HG02970 (cell line): ENCODE measurements at regions not wholly inside any gene's neighbourhood (a gene's known extent, or its start where the extent isn't known, plus 50 kb on each side); places are given as distances from the start of the nearest gene placed in this dataset.
"Not testable (repeated sequence)": the region's sequence is repeated elsewhere in the genome, so short reads cannot be mapped to it uniquely, and the experiment has no call there.

Experiments used
- ATAC-seq: cut with Tn5 transposase; IDR thresholded peaks from one replicate; pipeline ENCODE4 v1.9.1; 2021; ENCODE audit warnings: mild to moderate bottlenecking, moderate library complexity, moderate number of reproducible peaks; ENCODE audit not compliant: unreplicated experiment, low FRiP score

DNA sequence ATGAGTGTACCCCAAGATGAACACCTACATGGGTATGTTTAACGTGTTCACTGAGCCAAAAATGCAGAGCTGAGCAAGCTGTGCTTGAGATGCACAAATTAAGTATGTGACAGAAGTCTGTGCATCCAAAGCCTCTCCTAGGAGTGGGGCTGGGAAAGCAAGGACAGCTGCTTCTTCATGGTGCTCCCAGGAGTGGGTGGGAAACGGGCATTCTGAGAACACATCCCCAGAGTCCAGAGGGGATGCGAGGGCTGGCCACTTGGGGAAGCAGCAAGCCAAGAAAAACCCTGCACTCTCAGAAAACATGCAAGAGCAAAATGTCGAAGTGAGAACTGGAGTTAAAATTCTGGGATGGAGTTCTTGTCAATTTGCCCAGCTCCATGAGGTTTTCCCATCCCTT, 414.3 kb downstream of the BCAT1 start:
- no peak for ATAC-seq

GRCh38 chr12:24533716-24534352, 415.1 kb downstream of the BCAT1 start:
- no peak for ATAC-seq

DNA sequence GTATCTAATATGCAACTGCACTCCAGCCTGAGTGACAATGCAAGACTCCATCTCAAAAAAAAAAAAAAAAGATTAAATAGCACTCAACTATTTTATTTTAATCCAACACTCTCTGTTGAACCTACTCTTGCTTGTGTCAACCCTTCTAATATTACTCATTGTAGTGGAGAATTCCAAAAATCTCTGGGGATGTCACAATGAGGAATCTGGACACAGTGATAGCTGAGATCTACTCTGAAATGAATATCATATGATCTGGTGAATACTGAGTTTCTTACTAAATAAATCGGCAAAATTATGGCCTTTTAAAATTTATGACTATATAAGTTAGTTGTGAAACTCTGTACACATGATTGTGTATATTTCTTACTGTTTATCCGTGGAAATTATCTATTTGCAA, 418.2 kb downstream of the BCAT1 start:
- no peak for ATAC-seq

DNA sequence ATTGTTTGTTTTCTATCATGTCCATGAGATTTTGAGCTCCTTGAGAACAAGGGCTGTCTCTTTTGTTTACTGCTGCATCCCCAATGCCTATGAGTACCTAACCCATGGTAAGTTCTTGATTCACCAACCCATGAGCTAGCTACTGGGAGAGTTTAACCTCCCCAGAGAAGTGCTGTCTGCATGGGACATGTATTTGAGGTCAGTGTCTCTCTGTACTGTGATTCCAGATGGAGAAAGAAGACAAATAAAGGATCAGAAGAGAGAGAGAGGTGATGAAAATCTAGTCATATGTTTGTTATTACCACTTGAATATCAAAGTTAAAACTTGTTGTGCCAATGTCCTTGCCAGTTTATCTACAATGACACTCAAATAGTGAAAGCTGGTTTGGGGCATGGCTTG, 421.8 kb downstream of the BCAT1 start:
- ATAC-seq: no peak

- no peak for ATAC-seq
Observed at GRCh38 chr12:24522736-24523135, 426.2 kb downstream of the BCAT1 start.

DNA sequence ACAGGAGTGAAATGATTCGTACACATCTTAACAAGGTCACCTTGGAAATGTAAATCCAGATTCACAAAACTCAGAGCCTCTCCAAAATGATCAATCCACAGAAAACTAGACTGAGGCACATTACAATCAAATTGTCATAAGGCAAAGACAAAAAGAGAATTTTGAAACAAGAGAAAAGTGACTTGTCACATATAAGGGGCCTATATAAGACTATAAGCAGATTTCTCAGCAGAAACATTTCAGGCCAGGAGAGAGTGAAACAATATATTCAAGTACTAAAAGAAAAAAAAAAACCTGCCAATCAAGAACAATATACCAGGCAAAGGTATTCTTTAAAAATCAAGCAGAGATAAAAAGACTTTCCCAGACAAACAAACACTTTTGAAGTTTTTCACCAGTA, 429.1 kb downstream of the BCAT1 start:
- no peak for ATAC-seq

DNA sequence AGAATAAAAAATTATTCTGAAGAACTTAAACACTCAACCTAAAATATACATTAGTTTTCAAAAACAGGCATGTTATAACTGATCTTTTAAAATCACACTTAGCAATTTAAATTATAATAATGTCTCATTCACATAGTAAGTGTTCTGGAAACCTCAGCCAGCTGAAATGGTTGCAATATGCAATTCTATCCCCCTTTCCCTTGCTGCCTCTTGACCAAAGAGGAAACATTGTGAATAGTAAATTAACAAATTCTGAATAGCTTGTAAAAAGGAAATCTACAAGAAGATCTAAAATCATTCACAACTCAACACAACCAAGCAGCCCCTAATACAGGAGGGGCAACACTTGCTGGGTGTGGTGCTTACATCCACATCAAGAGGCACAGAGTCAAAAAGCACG, 431.9 kb downstream of the BCAT1 start:
- ATAC-seq: no peak

DNA sequence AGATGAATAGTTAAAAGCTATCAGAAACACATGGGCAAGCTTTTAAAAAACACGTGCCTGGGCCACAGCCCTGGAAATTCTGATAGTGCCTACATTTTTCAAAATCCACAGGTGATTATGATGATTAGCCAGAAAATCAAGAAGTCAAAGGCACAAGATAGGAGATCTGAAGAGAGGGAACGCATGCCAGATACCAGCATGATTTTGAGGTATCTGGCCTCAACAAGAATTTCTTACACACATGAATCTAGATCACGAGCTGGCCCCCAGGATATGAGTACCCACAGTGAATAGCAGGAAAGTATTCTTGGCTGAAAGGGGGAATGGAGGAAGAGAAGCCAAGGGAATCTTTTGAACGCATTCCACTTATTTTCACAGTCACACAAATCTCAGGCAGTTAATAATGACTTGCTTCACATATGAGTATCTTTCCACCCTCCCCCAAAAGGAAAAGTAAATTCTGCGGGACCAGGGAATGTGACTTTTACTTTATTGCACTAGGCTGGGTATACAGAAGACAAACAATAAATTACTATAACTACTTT, 438.2 kb downstream of the BCAT1 start:
- ATAC-seq: no peak

DNA sequence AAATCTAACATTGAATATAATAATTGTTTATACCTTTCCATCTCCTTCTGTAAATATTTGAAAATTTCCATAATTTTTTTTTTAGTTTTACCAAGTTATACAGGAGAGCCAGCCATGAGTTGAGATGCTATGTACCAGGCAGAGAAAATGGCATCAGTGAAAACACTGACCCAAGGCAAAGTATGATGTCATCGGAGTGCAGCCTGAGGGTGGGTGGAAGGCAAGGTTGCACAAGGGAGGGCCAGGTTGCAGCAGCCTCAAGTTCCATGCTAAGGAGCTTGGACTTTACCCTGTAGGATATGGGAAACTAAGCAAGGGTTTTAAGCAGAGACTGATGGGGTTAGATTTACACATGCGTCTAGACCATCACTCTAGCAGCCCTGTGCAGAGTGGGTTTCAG, 441.1 kb downstream of the BCAT1 start:
- no peak for ATAC-seq

DNA sequence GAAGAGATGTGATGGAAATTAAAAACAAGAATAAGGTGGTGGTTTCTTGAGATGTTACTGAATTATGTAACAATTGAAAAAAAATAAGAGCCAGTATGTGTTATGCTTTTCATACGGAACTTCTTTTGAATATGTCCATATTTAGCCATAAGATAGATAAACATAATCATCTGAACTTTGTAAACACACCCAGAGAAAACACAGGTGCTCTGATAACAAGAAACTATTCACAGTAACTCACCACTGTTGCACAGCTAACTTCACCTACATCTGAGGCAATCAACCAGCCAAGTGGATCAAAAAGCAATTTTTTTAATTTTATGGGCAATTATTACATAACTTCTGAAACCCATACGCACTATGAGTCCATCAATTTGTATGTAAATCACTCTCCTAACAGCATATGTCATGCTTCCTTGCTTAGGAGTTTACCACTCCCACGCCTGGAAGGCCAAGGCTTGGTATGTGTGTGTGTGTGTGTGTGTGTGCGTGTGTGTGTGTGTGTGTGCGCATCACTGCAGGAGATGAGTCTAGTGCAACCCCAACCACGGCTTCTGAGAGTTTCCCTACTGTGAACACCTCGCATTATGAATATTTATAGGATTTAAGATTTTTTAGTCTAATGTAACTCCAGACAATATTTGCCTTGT, 443.4 kb downstream of the BCAT1 start:
- no peak for ATAC-seq

DNA sequence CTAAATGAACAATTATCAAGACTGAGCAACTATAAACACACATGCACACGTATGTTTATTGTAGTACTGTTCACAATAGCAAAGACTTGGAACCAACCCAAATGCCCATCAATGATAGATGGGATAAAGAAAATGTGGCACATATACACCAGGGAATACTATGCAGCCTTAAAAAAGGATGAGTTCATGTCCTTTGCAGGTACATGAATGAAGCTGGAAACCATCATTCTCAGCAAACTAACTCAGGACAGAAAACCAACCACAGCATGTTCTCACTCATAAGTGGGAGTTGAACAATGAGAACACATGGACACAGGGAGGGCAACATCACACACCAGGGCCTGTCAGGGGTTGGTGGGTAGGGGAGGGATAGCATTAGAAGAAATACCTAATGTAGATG, 445.4 kb downstream of the BCAT1 start:
- not testable (repeated sequence) for ATAC-seq

DNA sequence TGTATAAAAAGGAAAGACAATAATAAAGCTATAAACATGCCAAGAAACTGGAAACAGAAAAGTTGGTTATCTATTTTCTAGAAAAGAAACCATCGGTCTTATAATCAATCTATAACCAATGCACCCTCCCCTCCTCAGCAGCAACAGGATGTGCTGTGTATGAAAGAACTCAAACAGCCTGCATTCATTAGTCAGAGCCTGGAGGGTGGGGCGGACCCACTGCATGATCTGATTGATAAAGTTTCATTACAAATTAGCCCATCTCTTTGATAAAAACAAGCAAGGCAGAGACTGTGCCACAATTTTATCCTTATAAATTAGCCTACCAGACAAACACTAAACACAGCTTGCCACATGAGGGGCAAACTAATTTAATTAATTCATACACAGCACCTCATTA, 448.1 kb downstream of the BCAT1 start:
- ATAC-seq: no peak

GRCh38 chr12:24500421-24500820, 448.5 kb downstream of the BCAT1 start:
- ATAC-seq: no peak

GRCh38 chr12:24499151-24500146, 449.5 kb downstream of the BCAT1 start:
- ATAC-seq: no peak

GRCh38 chr12:24496755-24497154, 452.1 kb downstream of the BCAT1 start:
- no peak for ATAC-seq

DNA sequence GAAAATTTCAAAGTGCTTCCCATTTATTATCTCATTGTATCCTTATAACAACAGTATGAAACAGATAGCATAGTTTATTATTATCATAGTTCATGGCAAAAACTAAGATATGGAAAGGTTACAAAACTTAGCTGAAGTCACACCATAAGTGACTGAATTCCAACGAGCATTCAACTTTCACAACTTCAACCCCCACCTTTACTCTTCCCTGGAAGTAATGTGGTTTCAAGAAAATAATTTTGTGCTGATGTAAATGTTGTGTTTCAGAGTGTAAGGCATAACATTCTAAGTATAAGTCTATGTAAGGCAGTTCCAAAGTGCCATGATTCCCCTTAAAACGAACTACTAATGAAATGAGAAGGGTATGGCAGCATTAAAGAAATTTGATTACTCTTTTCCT, 454.5 kb downstream of the BCAT1 start:
- ATAC-seq: no peak

DNA sequence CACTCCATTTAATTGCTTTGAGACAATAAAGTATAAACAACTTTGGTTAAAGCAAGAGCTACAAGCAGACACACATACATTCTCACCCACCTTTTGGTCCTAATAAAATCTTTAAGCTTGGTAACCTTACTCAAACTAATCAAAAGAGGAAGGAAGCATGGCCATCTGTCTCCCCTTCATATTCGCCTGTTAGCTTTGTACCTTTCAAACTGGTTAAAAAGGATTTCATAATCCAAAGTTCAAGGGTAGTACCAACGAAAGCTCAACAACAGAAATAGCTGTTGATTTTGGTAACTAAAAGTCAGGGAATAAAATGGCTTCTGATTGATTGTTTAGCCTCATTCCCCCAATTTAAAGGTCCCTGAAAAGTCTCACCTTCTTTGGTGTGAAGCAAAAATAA, 456.9 kb downstream of the BCAT1 start:
- ATAC-seq: no peak

DNA sequence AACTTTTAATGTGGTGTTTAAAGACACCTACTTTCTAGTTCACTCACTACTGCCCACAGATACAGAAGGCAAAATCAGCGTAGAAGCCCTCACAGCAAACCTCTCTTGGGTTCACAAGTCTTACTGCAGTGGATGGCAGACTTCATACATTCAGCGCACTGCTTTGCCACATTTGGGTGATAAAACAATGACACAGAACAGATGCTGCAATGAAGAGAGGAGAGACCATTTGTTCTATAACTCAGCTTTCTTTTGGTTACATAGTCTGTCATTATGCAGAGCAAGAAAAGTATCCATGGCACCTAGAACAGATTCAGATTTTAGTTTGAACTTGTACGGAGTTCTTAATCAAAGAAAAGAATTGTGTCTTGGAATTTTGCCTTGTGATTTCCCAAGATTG, 459.0 kb downstream of the BCAT1 start:
- ATAC-seq: no peak

DNA sequence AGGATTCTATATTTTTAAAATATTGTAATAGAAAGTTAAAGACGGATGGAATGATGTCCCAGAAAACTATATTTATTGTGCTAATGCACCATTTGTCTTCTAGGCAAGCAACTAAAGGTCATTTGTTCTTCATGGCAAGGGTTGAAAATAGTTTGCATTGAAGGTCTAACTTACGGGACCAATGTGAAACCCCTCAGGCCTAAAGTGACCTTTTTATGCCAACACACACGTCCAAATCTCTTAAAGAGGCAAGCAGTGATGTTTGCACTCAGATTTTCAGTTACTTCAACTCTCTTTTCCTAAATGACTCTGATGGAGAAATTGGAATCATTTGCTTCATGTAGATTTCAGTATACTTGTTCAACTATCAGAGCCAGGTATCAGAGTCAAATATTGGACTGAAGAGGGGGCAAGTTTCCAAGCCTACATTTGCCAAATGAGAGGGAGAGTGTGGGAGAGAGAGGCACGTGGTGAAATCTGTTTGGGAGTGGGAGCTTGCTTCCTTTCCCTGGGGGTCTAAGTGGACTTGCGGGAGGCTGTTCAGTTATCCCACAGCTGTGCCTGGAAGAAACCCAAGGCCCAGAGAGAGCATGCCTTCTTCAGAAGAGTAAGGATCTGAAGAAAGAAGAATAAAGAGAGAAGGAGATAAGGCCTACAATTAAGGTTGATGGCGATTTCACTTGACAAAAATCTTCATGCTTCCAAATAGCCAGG, 459.8 kb downstream of the BCAT1 start:
- ATAC-seq: no peak

- no peak for ATAC-seq
Observed at GRCh38 chr12:24488091-24488596, 460.8 kb downstream of the BCAT1 start.
